ENCODE measurements at regions not wholly inside any gene's neighbourhood (a gene's known extent, or its start where the extent isn't known, plus 50 kb on each side); places are given as distances from the start of the nearest gene placed in this dataset.

- no peak overlapping the region for H3K4me3 ChIP-seq (ENCODE audit: low read depth, low read length)
- TF ChIP-seq CTCF (conservative IDR thresholded peaks at IDR 0.05; ENCODE audit: low read depth, low read length) = no peak
- DNase-seq (ENCODE audit: low read depth) = no peak
These were observed 297.0 kb upstream of the PKDCC start for GRCh38 chr2:41750829-41751228.

- H3K4me3 ChIP-seq (ENCODE audit: low read depth, low read length) = no peak overlapping the region
- TF ChIP-seq CTCF (conservative IDR thresholded peaks at IDR 0.05; ENCODE audit: low read depth, low read length) = no peak
- DNase-seq (ENCODE audit: low read depth) = no peak
These were observed 287.9 kb upstream of the PKDCC start for GRCh38 chr2:41759880-41760279.

- H3K4me3 ChIP-seq (ENCODE audit: low read depth, low read length) = no peak overlapping the region
- no peak for TF ChIP-seq CTCF (conservative IDR thresholded peaks at IDR 0.05; ENCODE audit: low read depth, low read length)
- no peak for DNase-seq (ENCODE audit: low read depth)
These were observed 284.7 kb upstream of the PKDCC start for GRCh38 chr2:41763141-41763540.

- no peak overlapping the region for H3K4me3 ChIP-seq (ENCODE audit: low read depth, low read length)
- TF ChIP-seq CTCF (conservative IDR thresholded peaks at IDR 0.05; ENCODE audit: low read depth, low read length) = no peak
- no peak for DNase-seq (ENCODE audit: low read depth)
These were observed 283.7 kb upstream of the PKDCC start for GRCh38 chr2:41764131-41764530.

DNA sequence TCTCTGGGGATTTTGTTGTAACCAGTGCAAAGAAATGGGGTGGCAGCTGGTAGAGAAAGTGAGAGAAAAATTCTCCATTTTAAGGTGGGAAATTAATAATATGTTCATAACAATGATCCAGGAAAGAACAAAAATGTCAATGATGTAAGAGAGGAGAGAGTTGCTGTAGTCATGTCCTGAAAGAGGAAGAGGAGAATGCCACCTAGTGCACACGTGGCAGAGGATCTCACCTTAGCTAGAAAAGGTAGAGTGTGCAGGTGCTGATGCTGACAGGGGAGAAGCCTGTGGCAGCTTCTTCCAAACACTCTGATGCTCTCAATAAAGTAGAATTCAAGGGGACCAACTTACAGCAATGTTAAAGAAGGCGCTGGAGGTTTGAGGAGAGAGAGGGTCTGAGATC lies 282.9 kb upstream of the PKDCC start:
- H3K4me3 ChIP-seq (ENCODE audit: low read depth, low read length) = no peak overlapping the region
- TF ChIP-seq CTCF (conservative IDR thresholded peaks at IDR 0.05; ENCODE audit: low read depth, low read length) = peak; percentile 9
- no peak for DNase-seq (ENCODE audit: low read depth)

- DNase-seq (ENCODE audit: low read depth) = no peak
- H3K4me3 ChIP-seq (ENCODE audit: low read depth, low read length) = no peak overlapping the region
- TF ChIP-seq CTCF (conservative IDR thresholded peaks at IDR 0.05; ENCODE audit: low read depth, low read length) = no peak
These were observed 279.5 kb upstream of the PKDCC start for GRCh38 chr2:41768310-41768709.

DNA sequence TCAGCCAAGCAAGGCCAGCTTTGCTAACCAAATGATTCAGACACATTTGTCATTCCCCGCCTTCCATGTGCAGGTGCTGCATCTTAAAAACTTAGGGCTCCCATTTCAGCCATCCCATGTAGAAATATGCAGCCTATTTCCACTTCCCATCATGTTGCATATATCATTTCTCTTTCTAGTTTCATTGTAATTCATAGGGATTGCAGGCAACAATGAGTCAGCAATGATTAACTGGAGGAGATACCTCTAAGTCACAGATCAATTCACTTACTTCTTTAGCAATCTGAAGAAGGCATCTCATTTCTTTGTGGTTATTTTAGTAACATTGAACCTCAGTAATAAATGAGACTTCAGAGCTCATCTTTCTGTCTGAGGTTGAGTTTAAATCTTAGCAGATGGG lies 276.1 kb upstream of the PKDCC start:
- no peak overlapping the region for H3K4me3 ChIP-seq (ENCODE audit: low read depth, low read length)
- peak; percentile 23 for DNase-seq (ENCODE audit: low read depth)
- no peak for TF ChIP-seq CTCF (conservative IDR thresholded peaks at IDR 0.05; ENCODE audit: low read depth, low read length)

Measured in epithelial cell of proximal tubule (primary cell).